ENCODE measurements at regions not wholly inside any gene's neighbourhood (a gene's known extent, or its start where the extent isn't known, plus 50 kb on each side); places are given as distances from the start of the nearest gene placed in this dataset.
A peak's percentile ranks its signal among the peaks of the same experiment; 100 is the strongest.

DNA sequence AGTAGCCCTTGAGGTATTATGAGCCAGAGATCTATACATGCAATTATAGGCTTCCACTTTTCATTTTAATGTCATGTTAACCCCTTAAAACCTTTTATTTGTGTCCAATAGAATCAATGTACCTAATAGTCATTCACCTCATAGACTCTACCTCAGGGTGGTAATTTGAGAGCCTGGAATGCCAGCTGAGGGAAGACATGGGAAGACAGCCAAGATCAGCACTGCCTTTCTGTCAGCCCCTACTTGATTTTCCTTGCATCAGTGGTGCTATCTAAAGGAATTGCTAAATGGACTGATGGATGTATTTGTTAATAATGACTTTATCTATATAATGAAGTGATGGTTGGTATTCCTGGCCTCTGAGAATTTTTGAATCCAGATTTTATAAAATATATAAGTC lies 113.3 kb upstream of the GBE1 start:
- ChIA-PET POLR2A (ENCODE audit: unreplicated experiment) (no interaction called here), CTCF (no interaction called here)
- Histone ChIP-seq H3K27me3 (ENCODE audit: low read length) (no peaks in the 10 kb centered on the region), H3K4me1 (ENCODE audit: insufficient read depth, low read length) (no peaks in the 10 kb centered on the region), H3F3A (ENCODE audit: low read length, unreplicated experiment) (no peaks in the 10 kb centered on the region), H3K9ac (ENCODE audit: low read length) (no peak overlapping the region), H3K27ac (ENCODE audit: low read length) (no peak overlapping the region), H3K4me3 (ENCODE audit: low read length) (no peak overlapping the region), H3K36me3 (ENCODE audit: low read depth, low read length) (no peaks in the 10 kb centered on the region), H3K9me2 (replicated peaks; ENCODE audit: low read length) (no peaks in the 10 kb centered on the region), H4K20me1 (ENCODE audit: low read length) (no peaks in the 10 kb centered on the region), H3K79me2 (ENCODE audit: low read length) (no peaks in the 10 kb centered on the region), H3K4me2 (ENCODE audit: low read length) (no peak overlapping the region), H2AFZ (ENCODE audit: low read length) (no peak overlapping the region), H3K9me3 (ENCODE audit: low read length) (no peaks in the 10 kb centered on the region)
- DNase-seq, result peak; percentile 36
- intact Hi-C loops (cut with micrococcal nuclease), result loop anchor here (5.0 kb wide), 1 partner anchor 207 kb away; no protein-coding TSS in a partner anchor
- TF ChIP-seq EZH2 (IDR thresholded peaks at IDR 0.05; ENCODE audit: low read length, unreplicated experiment), result no peak
- no peak for TF ChIP-seq EZH2phosphoT487 (IDR thresholded peaks at IDR 0.05; ENCODE audit: borderline replicate concordance, low read length)
- TF ChIP-seq CTCF (conservative IDR thresholded peaks at IDR 0.05; ENCODE audit: low read depth, low read length), result no peak
- no TSS peak for BruUV-seq (replicated peaks)
- ATAC-seq, result 0 out of 2 replicates have a peak, but pooled peaks have one; percentile 42

DNA sequence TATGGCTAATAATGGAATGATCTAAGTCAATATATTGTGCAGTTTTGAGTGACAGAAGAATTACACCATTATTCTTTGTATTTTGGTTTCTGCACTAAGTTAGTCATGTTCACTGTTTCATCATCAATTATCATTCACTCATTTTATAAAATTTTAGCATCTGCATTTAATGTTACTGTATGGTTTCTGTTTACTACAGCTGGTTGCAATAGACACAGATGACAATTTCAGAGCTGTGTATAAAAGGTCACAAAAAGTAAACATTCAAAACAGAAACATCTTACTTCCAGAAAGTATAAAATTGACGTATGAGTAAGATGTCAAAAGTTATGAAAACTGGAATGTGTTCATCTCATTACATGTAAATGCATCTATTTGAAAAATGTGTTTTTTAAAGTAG lies 111.1 kb upstream of the GBE1 start:
- Histone ChIP-seq H3K9ac (ENCODE audit: low read length) (no peak overlapping the region), H3F3A (ENCODE audit: low read length, unreplicated experiment) (no peaks in the 10 kb centered on the region), H3K4me3 (ENCODE audit: low read length) (no peak overlapping the region), H3K79me2 (ENCODE audit: low read length) (no peaks in the 10 kb centered on the region), H4K20me1 (ENCODE audit: low read length) (no peaks in the 10 kb centered on the region), H3K9me2 (replicated peaks; ENCODE audit: low read length) (no peaks in the 10 kb centered on the region), H3K9me3 (ENCODE audit: low read length) (no peaks in the 10 kb centered on the region), H3K36me3 (ENCODE audit: low read depth, low read length) (no peaks in the 10 kb centered on the region), H3K27ac (ENCODE audit: low read length) (no peak overlapping the region), H2AFZ (ENCODE audit: low read length) (no peak overlapping the region), H3K4me1 (ENCODE audit: insufficient read depth, low read length) (no peaks in the 10 kb centered on the region), H3K27me3 (ENCODE audit: low read length) (no peaks in the 10 kb centered on the region), H3K4me2 (ENCODE audit: low read length) (no peak overlapping the region)
- no peak for ATAC-seq
- TF ChIP-seq EZH2phosphoT487 (IDR thresholded peaks at IDR 0.05; ENCODE audit: borderline replicate concordance, low read length), result no peak
- no peak for TF ChIP-seq EZH2 (IDR thresholded peaks at IDR 0.05; ENCODE audit: low read length, unreplicated experiment)
- TF ChIP-seq CTCF (conservative IDR thresholded peaks at IDR 0.05; ENCODE audit: low read depth, low read length), result no peak
- ChIA-PET CTCF (no interaction called here), POLR2A (ENCODE audit: unreplicated experiment) (interaction anchor here (0.7 kb wide), 1 partner anchor 156 kb away, joined by 3 read pairs; no protein-coding TSS in a partner anchor)
- BruUV-seq (replicated peaks), result no TSS peak
- intact Hi-C loops (cut with micrococcal nuclease), result loop anchor here (2.0 to 5.0 kb wide), 3 partner anchors 205 to 1650 kb away; no protein-coding TSS in a partner anchor
- DNase-seq, result no peak

DNA sequence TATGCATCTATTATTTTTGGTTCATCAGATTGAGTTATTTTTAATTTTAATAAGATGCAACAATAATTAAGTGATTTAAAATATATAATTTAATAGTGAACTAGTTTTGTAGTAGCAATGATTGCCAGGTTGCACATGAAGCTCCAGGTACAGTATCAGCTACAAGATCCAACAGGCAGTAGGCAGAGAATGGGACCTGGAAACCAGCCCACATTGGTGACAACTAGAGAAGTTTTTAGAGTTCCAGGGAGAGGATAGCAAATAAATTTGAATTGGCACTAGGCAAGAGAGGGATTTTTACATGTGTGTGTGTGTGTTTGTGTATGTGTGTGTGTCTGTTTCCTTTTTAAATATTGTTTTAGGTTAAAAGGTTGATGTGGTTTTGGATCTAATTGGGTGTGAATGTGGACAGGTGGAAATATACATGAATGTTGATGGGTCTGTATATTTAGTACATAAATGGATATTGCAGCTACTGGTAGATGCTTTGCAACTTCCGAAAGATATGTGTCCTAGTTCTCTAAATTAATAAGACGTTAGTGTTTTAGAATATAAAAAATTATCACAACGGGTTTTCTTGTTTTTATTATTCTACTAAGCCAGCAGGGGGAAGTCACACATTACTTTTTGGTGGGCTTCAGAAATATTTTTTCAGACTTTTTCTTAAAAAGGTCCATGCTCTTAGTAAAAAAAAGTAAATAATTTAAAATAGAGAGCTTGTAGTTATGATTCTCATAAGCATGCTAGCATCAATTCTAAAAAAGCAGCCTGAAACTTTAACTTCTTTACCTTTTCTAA lies 110.1 kb upstream of the GBE1 start:
- POLR2A ChIA-PET (ENCODE audit: unreplicated experiment), result no interaction called here
- no TSS peak for BruUV-seq (replicated peaks)
- ATAC-seq, result no peak
- no peak overlapping the region for H3K4me3 ChIP-seq (ENCODE audit: low read length)
- no peaks in the 10 kb centered on the region for H3K9me3 ChIP-seq (ENCODE audit: low read length)
- no peaks in the 10 kb centered on the region for H3K79me2 ChIP-seq (ENCODE audit: low read length)
- no peak overlapping the region for H3K9ac ChIP-seq (ENCODE audit: low read length)
- no peaks in the 10 kb centered on the region for H3K9me2 ChIP-seq (replicated peaks; ENCODE audit: low read length)
- intact Hi-C loops (cut with micrococcal nuclease), result loop anchor here (1.0 to 5.0 kb wide), 4 partner anchors 204 to 1651 kb away; no protein-coding TSS in a partner anchor
- H3K27ac ChIP-seq (ENCODE audit: low read length), result no peak overlapping the region
- H3K4me1 ChIP-seq (ENCODE audit: insufficient read depth, low read length), result no peaks in the 10 kb centered on the region
- CTCF ChIA-PET, result interaction anchor here (0.7 kb wide), 1 partner anchor 913 kb away, joined by 3 read pairs; no protein-coding TSS in a partner anchor
- H2AFZ ChIP-seq (ENCODE audit: low read length), result no peak overlapping the region
- H3K4me2 ChIP-seq (ENCODE audit: low read length), result no peak overlapping the region
- H3K36me3 ChIP-seq (ENCODE audit: low read depth, low read length), result no peaks in the 10 kb centered on the region
- H4K20me1 ChIP-seq (ENCODE audit: low read length), result no peaks in the 10 kb centered on the region
- H3K27me3 ChIP-seq (ENCODE audit: low read length), result no peaks in the 10 kb centered on the region
- no peaks in the 10 kb centered on the region for H3F3A ChIP-seq (ENCODE audit: low read length, unreplicated experiment)
- DNase-seq, result peak; percentile 19
- no peak for TF ChIP-seq EZH2 (IDR thresholded peaks at IDR 0.05; ENCODE audit: low read length, unreplicated experiment)
- peak; percentile 65 for TF ChIP-seq CTCF (conservative IDR thresholded peaks at IDR 0.05; ENCODE audit: low read depth, low read length)
- TF ChIP-seq EZH2phosphoT487 (IDR thresholded peaks at IDR 0.05; ENCODE audit: borderline replicate concordance, low read length), result no peak

All from PC-3 (cell line).